ENCODE measurements at regions not wholly inside any gene's neighbourhood (a gene's known extent, or its start where the extent isn't known, plus 50 kb on each side); places are given as distances from the start of the nearest gene placed in this dataset.

DNA sequence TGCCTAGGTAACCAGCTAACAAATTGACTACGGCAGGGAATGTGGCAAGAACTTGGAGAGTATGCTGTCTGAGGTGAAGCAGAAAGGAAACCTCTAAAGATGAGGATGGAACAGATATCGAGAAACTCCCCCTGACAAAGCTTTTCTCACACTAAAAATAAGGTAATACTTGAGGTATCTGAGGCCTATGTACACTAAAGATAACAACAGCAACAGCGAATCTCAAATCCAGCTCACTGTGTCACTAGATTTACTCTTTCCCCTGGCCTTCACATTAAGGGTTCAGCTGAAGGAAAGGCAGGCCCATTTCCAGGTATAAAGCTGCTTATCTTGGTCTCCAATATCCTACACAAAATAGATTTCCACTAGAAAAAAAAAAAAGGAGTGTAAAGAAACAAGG, 518.0 kb downstream of the KCNT2 start:
- Mint-ChIP-seq H3K36me3 (ENCODE audit: low read depth) (no peaks in the 10 kb centered on the region), H3K27ac (no peak overlapping the region), H3K4me3 (no peak overlapping the region), H3K27me3 (ENCODE audit: insufficient read depth) (no peaks in the 10 kb centered on the region; the same call in 1 of the 2 replicates), H3K9me3 (no peaks in the 10 kb centered on the region; the same call in 1 of the 2 replicates), H3K4me1 (ENCODE audit: low read depth) (no peaks in the 10 kb centered on the region)
- DNase-seq = no peak
- TF ChIP-seq, protein P1, sequence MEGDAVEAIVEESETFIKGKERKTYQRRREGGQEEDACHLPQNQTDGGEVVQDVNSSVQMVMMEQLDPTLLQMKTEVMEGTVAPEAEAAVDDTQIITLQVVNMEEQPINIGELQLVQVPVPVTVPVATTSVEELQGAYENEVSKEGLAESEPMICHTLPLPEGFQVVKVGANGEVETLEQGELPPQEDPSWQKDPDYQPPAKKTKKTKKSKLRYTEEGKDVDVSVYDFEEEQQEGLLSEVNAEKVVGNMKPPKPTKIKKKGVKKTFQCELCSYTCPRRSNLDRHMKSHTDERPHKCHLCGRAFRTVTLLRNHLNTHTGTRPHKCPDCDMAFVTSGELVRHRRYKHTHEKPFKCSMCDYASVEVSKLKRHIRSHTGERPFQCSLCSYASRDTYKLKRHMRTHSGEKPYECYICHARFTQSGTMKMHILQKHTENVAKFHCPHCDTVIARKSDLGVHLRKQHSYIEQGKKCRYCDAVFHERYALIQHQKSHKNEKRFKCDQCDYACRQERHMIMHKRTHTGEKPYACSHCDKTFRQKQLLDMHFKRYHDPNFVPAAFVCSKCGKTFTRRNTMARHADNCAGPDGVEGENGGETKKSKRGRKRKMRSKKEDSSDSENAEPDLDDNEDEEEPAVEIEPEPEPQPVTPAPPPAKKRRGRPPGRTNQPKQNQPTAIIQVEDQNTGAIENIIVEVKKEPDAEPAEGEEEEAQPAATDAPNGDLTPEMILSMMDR (IDR thresholded peaks at IDR 0.05) = no peak

DNA sequence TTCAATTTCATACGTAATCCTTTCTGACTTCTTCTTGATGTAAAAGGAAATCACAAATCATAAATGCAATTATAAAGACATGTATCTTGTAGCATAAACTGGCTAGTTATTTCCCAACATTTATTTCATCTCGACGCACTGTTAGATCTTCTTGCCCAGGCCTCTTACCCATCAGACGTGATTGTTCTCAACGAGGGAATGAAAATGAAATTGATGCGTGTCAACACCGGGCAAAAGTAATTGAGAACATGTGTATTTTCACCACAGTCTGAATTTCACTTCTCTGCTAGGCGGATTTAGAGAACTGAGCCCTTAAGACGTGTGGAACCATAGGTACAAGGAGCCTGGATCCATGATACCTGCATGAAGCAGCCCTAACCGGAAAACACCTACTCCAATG, 519.7 kb downstream of the KCNT2 start:
- Mint-ChIP-seq H3K4me1 (ENCODE audit: low read depth) (no peaks in the 10 kb centered on the region), H3K4me3 (no peak overlapping the region), H3K36me3 (ENCODE audit: low read depth) (no peaks in the 10 kb centered on the region), H3K9me3 (no peaks in the 10 kb centered on the region; the same call in 1 of the 2 replicates), H3K27ac (no peak overlapping the region), H3K27me3 (ENCODE audit: insufficient read depth) (no peaks in the 10 kb centered on the region; the same call in 1 of the 2 replicates)
- DNase-seq = no peak
- TF ChIP-seq, protein P1 (IDR thresholded peaks at IDR 0.05) = no peak

DNA sequence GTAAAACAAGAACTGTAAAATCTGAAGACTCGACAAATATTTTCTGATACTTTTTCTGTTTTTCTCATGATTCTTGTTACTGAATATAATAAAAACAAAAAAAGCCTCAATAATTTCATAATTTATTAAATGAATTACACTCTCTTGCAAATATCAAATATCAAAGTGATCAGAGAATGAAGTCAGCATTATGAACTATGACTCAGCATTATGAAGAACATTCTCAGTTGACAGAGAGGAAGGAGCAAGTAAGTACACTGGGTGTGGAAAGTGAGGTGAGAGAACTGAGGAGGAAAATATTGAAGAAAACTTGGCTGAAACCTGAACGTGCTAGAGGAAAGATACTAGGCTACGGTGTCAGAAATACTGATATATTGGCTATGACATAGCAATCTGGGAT, 529.5 kb downstream of the KCNT2 start:
- TF ChIP-seq, protein P1 (IDR thresholded peaks at IDR 0.05) = no peak
- no peak overlapping the region; the same call in 1 of the 2 replicates for H3K27ac Mint-ChIP-seq
- H3K27me3 Mint-ChIP-seq (ENCODE audit: insufficient read depth) = no peaks in the 10 kb centered on the region; the same call in 1 of the 2 replicates
- DNase-seq = no peak
- no peaks in the 10 kb centered on the region; the same call in 1 of the 2 replicates for H3K9me3 Mint-ChIP-seq
- no peaks in the 10 kb centered on the region for H3K4me1 Mint-ChIP-seq (ENCODE audit: low read depth)
- no peaks in the 10 kb centered on the region for H3K36me3 Mint-ChIP-seq (ENCODE audit: low read depth)
- no peak overlapping the region for H3K4me3 Mint-ChIP-seq

DNA sequence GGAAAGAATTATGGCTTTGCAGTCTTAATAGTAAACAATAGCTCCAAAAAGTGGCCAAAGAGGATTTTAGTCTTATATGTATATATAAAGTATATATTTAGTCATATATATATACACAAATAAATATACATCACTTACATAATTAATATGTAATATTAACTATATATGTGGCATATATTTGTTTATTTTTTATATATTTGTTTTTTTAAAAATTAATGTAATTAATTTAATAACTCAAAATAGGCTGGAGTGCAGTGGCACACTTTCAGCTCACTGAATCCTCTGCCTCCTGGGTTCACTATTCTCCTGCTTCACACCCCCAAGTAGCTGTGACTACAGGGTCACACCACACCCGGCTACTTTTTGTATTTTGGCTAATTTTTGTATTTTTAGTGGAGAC, 532.6 kb downstream of the KCNT2 start:
- DNase-seq = no peak
- H3K36me3 Mint-ChIP-seq (ENCODE audit: low read depth) = no peaks in the 10 kb centered on the region
- H3K4me3 Mint-ChIP-seq = no peak overlapping the region
- H3K9me3 Mint-ChIP-seq = no peaks in the 10 kb centered on the region
- TF ChIP-seq, protein P1 (IDR thresholded peaks at IDR 0.05) = no peak
- H3K27me3 Mint-ChIP-seq (ENCODE audit: insufficient read depth) = no peaks in the 10 kb centered on the region
- no peaks in the 10 kb centered on the region for H3K4me1 Mint-ChIP-seq (ENCODE audit: low read depth)
- H3K27ac Mint-ChIP-seq = no peak overlapping the region

DNA sequence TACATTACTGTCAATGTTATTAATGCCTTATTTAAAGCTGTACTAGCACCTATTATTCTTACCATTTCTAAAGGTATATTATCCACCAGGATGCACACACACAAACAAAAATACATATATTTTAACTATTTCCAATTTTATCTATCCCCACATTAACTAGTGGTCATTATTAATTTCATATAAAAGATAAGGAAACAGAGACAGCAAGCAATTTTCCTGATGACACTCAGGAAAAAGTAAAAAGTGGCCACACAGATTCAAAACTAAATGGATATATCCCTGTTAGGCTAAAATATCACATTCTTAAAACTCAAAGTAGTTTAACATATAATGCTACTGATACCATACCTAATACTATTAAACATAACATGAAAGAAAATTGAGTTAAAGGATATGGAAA, 534.1 kb downstream of the KCNT2 start:
- Mint-ChIP-seq H3K4me3 (no peak overlapping the region), H3K4me1 (ENCODE audit: low read depth) (no peaks in the 10 kb centered on the region), H3K36me3 (ENCODE audit: low read depth) (no peaks in the 10 kb centered on the region), H3K9me3 (no peaks in the 10 kb centered on the region; the same call in 1 of the 2 replicates), H3K27me3 (ENCODE audit: insufficient read depth) (no peaks in the 10 kb centered on the region), H3K27ac (no peak overlapping the region)
- no peak for DNase-seq
- TF ChIP-seq, protein P1 (IDR thresholded peaks at IDR 0.05) = no peak

DNA sequence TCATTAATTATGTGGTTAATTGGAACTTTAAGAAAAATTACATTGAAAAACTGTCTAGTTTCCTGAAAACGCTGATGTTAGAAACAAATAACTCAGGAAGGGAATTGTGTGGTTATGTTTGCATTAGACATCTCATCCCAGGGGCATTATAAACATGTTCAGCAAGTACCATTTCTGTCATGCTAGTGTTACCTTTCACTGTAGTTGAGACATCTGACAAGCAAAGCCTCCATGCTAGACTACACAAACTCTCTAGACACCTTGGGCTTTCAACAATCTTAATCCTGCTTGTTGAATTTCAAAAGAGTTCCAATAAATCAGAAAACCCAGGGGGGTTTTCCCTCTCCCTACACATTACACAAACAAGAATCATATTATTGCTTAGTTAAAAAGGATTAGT, 536.8 kb downstream of the KCNT2 start:
- H3K4me1 Mint-ChIP-seq (ENCODE audit: low read depth) = no peaks in the 10 kb centered on the region
- H3K27ac Mint-ChIP-seq = no peak overlapping the region
- H3K9me3 Mint-ChIP-seq = peaks cover 6% of the 10 kb centered on the region; the same call in 1 of the 2 replicates
- no peak for DNase-seq
- H3K27me3 Mint-ChIP-seq (ENCODE audit: insufficient read depth) = no peaks in the 10 kb centered on the region
- no peak overlapping the region for H3K4me3 Mint-ChIP-seq
- TF ChIP-seq, protein P1 (IDR thresholded peaks at IDR 0.05) = no peak
- no peaks in the 10 kb centered on the region for H3K36me3 Mint-ChIP-seq (ENCODE audit: low read depth)
